GM21423 (cell line): ENCODE measurements at regions not wholly inside any gene's neighbourhood (a gene's known extent, or its start where the extent isn't known, plus 50 kb on each side); places are given as distances from the start of the nearest gene placed in this dataset.

Experiments used
- ATAC-seq: cut with Tn5 transposase; IDR thresholded peaks from one replicate; pipeline ENCODE4 v1.9.1; 2021; ENCODE audit warnings: mild to moderate bottlenecking, moderate library complexity; ENCODE audit not compliant: unreplicated experiment

DNA sequence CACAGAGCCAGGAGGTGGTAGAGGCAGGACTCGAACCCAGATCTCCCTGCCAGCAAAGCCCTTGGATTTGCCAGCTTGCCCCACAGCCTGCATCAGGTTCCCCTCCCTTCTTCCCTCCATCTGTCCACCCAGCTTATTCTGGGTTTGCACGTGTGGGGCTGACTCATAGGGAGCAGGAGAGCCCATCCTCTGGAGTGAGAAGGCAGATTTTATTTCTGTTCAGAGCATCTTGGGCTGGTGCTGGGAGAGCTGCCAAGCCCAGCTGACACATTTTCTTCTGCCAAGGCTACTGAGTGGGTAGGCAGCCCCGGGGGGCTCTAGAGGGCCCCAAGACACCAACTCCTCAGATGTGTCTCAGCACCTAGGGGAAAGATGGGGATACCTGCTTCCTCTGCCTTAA is 106.3 kb upstream of the CRHR1 start:
- no peak for ATAC-seq

DNA sequence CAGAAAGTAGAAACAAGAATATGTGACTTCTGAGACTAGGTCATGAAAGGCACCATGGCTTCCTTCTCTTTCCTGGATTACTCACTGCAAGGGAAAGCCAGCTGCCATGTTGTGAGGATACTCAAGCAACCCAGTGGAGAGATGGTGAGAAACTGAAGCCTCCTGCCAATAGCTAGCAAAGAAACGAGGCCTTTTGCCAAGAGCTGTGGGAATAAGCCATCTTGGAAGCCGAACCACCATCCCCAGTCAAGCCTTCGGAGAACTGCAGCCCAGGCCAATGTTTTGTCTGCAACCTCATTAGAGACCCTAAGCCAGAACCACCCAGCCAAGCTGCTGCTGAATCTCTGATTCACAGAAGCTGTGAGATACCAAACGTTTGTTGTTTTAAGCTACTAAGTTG is 104.7 kb upstream of the CRHR1 start:
- ATAC-seq = no peak

DNA sequence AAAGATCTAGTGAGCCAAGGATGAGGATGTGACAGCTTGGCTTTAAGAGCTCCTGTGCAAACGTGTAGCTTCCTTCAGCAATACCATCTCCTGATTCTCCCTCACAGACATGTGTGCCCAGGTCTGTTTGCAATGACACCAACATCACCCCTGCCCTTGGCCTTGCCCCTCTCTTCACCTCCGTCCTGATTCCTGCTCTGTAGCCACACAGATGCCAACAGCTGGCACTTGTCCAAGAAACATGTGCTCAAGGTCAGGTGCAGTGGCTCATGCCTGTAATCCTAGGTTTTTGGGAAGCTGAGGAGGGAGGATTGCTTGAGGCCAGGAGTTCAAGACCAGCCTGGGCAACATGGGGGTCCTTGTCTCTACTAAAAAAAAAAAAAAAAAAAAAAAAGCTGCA is 103.8 kb upstream of the CRHR1 start:
- no peak for ATAC-seq

DNA sequence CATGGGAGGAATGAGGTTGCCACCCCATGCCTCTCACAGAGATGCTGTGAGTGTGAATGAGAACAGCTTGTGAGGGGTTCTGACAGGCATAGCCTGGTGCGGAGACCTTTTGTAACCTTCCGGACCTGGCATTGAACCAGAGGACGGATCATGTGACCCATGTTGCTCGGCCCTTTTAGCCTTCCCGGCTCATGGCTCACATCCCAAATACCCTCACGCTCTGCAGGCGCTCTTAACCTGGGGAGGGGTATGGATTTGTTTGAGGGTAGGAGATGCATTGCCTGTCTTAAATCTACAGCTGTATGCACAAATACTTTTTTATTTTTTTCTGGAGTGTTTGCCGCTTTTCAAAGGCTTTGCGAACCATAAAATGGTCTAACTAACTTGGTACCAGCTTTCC is 102.4 kb upstream of the CRHR1 start:
- no peak for ATAC-seq

DNA sequence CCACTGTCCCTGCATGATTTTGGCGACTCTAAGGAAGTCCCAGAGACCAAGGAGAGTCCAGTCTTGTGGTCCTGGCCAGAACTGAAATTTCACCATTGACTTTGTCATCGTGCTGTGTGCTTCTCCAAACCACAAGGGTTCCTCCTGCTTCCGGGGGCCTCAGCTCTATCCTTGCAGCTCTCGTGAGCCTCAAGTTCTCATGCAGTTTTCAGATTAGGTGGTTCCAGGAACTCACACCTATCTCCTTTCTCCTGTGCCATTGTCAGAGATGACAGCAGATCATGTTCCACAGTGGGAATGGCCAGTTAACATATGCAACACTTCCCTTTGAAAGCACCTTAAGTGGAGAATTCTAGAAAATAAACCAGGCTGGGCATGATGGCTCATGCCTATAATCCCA is 97.9 kb upstream of the CRHR1 start:
- ATAC-seq = no peak

DNA sequence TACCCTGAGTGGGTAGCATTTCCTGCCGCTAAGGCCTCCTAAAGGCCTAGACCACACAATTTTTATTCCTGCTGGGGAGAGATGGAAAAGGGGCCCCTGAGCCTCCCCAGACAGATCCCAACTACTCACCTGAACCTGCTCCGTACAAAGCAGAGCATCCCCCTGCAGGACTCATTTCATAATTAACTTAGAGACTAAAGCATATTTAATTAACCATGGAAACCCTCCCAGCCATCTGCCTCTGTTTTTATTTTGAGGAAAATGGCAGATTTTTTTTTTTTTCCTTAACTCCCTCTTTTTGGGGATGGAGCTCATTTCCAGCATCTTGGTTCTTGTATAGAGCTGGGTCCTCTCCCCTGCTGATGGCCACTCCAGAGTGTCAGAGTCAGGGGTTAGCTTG is 96.5 kb upstream of the CRHR1 start:
- ATAC-seq = no peak

DNA sequence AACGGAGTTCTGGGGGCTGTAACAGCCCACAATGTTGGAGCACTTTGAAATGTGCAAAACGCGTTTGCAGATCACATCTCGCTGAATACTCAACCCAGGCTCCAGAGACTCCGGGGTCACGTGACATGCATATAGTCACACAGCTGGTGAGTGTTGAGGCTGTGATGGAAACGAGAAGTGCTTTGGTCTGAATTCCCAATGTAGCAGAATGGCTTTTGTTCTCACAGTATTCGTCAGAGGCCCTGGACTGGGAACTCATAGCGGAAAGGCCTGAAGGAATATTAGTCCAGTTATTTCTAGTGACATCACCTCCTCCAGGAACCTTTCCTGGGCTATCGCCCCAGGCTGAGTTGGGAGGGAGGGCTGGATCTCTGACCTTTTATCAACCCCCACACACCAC is 95.8 kb upstream of the CRHR1 start:
- no peak for ATAC-seq

DNA sequence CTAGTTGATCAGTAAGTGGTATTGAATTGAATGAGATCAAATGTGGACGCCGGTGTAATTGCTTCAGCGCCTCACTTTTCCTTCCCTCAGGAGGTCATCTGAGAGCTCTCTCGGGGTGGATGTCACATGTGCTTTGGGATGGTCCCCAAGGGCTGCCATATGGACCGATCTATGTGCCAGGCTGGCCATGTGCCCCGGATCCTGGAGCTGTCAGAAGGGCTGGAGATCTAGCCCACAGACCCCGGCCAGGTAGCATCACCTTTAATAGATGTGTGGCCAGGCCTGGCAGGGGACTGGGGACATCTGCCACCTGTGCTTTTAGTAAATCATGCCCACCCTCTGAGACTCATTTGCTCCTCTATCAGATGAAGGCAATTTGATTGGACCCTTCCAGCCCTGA is 95.3 kb upstream of the CRHR1 start:
- no peak for ATAC-seq

DNA sequence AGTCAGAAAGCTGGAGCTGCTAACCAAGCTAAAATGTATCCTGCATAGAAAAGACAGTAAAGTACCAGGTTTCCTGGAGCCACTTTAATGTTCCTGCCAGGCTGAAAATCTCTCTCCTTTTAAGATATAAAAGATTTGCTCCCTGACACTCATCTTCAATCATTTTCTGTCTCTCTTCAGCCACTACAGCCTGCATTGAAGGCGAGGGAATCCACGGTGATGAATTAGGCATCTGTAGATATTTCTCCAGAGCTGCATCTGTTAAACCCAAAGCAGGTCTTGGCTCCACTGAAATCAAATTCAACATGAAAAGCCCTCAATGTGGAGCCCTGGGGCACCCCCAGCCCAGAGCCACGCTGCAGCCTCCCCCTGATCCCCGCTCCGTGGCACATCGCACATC is 94.7 kb upstream of the CRHR1 start:
- no peak for ATAC-seq

DNA sequence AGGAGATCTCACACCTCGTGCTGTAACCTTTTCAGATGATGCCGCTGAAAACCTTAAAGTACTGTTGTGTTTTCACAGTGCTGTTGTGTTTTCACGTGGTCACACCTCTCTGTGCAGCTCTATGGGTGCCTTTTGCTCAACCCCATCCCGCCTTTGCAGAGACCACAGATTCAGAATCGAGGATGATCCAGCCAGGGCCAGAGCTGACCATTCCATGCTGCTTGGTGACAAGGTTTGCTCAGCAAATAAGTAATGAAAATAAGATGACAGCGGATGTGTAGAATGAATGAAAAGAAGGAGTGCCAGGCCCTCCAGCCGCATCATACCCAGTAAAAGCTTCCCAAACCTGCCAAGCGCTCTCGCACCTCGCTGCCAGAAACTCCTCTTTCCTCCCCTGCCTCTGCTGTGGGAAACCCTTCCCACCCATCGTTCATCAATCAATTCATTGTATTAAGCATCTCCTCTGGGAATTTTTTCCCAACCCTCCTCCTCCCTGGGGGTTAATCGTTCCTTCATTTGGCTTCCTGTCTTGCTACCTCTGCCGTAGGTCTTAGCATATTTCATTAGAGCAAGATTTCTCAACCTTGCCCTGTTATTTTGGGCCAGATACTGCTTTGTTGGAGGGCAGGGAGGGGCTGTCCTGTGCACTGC is 93.4 kb upstream of the CRHR1 start:
- no peak for ATAC-seq

DNA sequence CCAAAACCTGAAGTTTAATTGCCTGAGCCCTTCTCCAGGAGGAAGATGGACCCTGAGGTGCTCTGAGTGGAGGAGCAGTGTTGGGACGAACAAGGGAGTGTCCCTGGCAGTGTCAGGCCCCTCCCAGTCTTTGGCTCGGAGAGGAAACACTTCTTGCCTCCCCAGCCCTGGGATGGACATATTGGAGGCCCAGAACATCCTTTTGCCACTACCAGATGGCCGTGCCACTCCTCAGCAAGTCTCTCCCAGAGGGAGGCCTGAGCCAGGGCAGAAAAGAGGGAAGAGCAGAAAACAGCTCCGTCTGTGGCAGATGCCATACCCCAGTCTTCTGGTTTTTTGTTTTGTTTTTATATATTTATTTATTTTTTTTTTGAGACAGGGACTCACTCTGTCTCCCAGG is 91.5 kb upstream of the CRHR1 start:
- ATAC-seq = no peak

DNA sequence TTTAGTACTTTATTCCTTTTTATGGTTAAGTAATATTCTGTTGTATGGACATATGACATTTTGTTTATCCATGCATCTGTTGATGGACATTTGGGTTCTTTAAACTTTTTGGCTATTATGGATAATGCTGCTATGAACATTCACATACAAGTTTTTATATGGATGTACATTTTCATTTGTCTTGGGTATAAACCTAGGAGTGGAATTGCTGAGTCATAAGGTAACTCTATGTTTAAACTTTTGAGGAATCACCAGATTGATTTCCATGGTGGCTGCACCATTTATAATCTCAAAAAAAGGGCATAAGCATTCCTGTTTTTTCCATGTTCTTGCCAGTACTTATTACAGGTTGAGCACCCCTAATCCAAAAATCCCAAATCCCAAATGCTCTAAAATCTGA is 90.3 kb upstream of the CRHR1 start:
- ATAC-seq = no peak

DNA sequence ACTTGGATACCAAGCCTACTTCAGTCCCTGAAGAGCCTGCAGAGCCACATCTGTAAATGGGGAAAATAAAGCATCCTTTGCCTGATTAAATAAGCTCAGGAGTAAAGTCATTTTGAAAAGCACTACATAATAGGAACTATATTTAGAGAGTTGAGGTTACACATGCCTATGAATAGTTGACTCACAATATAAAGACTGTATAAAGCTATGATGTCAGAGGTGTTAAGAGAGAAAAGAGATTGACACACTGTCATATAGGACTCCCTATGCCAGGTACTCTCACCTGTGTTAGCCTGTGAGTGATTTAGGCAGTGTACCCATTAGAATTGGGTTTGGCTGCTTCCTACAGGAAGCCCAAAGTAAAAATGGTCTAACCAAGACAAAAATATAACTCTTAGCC is 87.7 kb upstream of the CRHR1 start:
- no peak for ATAC-seq

DNA sequence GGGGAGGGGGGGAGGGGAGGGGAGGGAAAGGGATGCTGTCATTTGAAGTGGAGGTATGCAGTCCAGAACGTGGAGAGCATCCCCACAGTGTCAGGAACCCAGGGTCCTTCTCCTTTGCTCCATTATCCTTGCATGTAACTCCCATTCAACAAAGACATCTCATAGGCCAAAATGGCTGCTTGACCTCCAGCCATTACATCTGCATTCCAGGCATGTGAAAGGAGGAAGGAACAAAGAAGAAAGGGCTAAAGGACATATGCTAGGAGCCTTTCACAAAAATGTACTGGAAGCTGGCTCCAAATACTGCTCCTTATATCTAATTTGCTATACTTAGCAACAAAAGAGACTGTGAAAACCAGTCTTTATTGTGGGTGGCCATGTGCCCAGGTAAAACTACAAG is 87.0 kb upstream of the CRHR1 start:
- no peak for ATAC-seq

DNA sequence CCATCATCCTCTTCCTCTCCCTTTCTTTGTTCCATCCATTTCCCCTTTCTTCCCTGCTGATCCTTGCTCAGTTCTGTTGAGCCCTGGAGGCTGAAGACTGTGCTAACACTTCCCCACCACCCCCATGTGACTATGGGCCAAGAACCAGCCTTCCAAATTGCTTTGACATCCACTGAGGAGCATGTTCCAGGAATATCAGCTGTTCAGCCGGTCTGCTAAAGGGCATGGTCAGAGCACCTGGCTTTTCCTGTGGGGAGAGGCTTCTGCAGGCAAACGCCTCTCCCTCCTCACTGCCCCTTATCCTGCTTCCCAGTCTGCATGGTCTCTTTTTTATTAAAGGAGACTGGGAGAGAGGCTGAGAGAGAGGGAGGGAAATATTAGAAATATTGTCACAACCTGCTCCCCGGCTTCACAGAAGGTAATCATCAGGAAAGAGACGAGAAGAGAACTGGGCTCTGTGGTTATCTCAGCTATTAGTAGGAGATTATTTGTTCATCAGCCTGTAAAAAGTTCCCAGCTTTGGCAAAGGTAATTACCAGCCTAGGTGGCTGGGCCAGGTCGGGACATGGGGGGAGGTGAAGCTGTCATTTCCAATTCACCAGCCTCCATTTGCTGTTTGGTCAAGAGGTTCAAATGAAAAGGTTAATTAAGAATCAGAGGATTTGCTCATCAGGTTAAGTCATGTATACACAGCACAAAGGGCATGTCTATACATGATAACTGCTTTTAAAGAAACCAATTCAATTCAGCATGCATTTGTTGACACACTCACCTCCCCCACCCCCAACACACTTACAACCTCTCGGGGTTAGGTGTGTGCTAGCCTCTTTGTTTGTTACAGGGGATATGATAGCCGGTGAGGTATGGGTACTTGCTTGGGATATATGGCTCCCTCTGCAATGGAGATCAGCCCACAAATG is 83.7 kb upstream of the CRHR1 start:
- ATAC-seq = no peak

DNA sequence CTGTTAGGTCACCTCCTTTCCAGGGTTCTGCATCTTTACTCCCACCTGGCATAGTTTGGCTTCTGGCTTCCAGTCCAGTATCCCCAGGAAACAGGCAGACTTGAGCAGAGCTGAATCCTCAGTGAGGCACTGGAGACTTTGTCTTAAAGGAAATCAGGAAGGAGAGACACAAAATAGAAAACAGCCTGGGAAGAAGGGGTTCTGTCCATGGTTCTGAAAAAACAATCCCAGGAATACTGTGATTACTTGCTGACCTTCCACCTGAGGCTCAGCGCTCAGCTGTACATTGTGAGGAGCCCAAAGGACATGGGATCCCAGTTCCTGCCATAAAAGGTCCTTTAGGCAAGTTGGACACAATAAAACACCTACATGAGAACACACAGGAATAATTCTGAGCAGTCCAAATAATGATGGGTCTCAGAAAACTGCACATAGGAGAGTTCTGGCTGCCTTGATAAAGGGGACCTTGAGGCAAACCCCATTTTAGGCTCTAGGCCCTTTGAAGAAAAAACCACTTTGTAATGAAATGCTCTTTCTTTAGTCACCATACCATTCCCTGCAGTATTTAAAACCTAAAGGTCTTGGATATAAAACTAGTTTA is 81.4 kb upstream of the CRHR1 start:
- no peak for ATAC-seq

DNA sequence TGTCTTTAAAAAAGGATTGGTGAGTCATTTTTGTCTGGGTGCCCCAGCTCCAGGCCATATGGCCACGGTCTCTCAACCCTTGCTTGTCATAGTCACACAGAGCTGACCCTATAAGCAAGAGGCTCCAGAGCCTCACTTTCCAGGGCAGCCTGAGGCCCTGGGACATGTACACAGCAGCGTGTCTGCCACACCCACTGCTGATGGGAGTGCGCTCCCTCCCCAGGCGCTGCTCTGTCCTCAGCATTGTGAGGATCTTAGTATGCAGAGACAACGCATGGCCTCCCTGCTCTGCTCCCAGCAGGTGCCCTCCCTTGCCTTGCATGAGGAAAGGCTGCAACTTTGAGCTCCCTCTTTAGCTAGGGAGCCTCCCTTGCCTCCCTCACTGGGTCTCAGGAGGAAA is 80.8 kb upstream of the CRHR1 start:
- ATAC-seq = no peak

DNA sequence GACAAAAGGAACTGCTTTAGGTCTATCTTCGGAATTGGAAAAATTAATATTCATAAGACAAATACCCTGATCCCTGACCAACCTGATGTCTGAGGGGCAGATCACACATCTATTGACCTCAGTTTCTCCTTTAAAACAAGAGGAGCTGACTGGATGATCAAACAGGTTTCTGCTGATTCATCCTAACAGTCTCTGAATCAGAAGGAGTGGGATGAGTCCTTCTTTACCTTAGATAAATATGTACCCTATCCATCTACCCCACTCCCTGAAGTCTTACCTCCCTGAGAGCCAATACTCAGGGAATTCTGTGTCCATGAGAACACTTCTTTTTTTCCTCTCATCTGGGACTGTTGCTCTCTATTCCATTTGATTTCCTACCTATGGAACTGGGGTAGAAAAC is 80.3 kb upstream of the CRHR1 start:
- ATAC-seq = no peak

DNA sequence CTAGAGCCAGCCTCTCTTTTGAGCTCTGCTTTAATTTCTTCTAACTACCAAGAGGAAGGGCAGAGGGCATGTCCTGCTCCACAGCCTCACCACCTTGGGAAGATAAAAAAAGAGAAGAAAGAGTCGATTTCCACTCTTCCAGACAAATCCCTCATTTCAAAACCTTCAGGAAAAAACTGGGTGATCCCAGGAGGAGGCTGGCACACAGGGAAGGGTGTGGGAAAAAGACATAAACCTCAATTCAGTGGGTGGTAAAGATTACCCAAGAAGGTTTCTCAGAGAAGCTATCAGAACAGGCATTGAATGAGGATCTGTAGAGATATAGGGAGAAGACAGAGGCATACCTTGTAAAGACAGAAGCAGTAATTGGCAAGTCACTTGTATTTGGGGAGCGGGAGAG is 79.9 kb upstream of the CRHR1 start:
- ATAC-seq = no peak

DNA sequence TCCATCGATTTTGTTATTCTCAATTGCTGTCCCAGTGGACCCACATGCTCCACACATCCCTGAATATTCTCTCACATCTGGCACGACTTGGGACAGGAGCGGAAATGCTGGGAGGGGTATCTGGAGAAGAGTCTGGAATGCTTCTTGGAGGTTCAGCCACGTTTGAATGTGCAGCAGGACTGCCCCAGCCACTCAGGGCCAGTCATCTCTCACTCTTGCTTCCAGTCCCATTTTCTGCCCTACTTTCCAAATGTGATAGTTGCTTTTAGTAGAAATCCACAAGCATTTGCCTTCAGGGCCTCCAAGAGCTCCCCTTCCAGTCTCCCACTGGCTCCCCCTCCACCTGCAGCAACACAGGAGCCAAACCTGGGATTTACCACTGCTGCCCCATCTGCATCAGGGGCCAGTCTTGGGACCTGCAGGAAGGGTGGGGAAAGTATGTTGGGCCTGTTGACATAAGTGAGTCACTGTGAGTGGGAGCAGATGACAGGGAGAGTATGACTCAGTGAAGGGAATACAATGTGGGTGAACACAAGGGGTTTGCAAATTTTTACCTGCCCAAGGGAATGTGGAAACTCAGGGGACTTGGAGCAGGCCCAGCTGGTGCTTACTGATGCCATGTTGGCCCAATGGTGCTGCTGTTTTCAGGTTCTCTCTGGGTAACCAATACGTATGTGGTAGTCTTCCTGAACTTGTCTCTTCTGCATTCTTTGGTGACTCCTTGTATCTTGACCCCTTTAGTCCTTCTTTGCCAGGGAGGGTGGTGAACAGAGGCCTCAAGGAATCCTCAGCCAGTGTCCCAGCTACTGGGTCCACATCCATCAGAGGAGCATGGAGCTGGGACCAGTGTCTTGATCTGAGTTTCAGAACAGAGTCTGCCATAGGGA is 78.8 kb upstream of the CRHR1 start:
- no peak for ATAC-seq

DNA sequence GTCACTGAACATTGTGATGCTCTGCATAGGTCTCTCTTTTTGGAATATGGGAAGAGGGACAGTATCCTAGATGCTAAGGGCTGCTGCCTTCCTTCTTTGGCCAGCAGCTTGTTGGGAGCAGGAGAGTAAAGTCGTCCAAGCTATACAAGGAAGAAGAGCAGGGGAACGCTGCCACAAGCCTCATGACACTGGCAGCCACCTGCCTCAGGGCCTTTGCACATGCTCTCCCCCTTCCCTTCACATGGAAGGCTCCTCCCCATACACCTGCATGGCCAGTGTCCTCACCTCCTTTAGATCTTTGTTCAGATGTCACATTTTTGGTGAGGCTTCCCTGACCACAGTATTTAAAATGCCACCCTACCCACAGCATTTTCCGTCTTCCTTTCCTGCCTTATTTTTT is 78.1 kb upstream of the CRHR1 start:
- no peak for ATAC-seq
